DOHH2 (cell line): ENCODE measurements at regions not wholly inside any gene's neighbourhood (a gene's known extent, or its start where the extent isn't known, plus 50 kb on each side); places are given as distances from the start of the nearest gene placed in this dataset.

Experiments used
- H3F3A ChIP-seq: fragments of 200-600 bp; sonication (generic), shearing (Covaris generic); 2 replicates; pipeline ENCODE4 v1.6.0; 2016; ENCODE audit warnings: antibody characterized with exemption, mild to moderate bottlenecking; ENCODE audit not compliant: control insufficient read depth, insufficient read depth
- H3K27ac ChIP-seq: fragments of 200-600 bp; sonication (generic); 2 replicates; pipeline ENCODE4 v1.5.1; 2014; ENCODE audit warnings: low read depth, mild to moderate bottlenecking, low read length, moderate library complexity
- H3K27me3 ChIP-seq: fragments of 200-600 bp; sonication (generic); 2 replicates; pipeline ENCODE4 v1.6.1; 2014; ENCODE audit warnings: mild to moderate bottlenecking, low read length, mixed read lengths; ENCODE audit not compliant: control insufficient read depth
- H3K36me3 ChIP-seq: fragments of 200-600 bp; sonication (generic); 2 replicates; pipeline ENCODE4 v1.6.1; 2014; ENCODE audit warnings: mild to moderate bottlenecking, low read length, moderate library complexity, mixed read lengths; ENCODE audit not compliant: control insufficient read depth
- H3K4me1 ChIP-seq: fragments of 200-600 bp; sonication (generic); 2 replicates; pipeline ENCODE4 v1.6.1; 2014; ENCODE audit warnings: mild to moderate bottlenecking, low read length, mixed read lengths; ENCODE audit not compliant: control insufficient read depth
- H3K4me2 ChIP-seq: fragments of 200-600 bp; sonication (generic); 2 replicates; pipeline ENCODE4 v1.6.0; 2014; ENCODE audit warnings: mild to moderate bottlenecking, low read length, moderate library complexity
- H3K4me3 ChIP-seq: fragments of 200-600 bp; sonication (generic); 2 replicates; pipeline ENCODE4 v1.5.1; 2014; ENCODE audit warnings: mild to moderate bottlenecking, low read length, mixed read lengths
- H3K79me2 ChIP-seq: fragments of 200-600 bp; sonication (generic); 2 replicates; pipeline ENCODE4 v1.6.1; 2014; ENCODE audit warnings: mild to moderate bottlenecking, low read length, mixed read lengths; ENCODE audit not compliant: control insufficient read depth
- H3K9me2 ChIP-seq: fragments of 200-600 bp; sonication (generic); replicated peaks from 2 replicates; pipeline ENCODE4 v1.6.1; 2014; ENCODE audit warnings: mild to moderate bottlenecking, low read length, mixed read lengths; ENCODE audit not compliant: control insufficient read depth
- H3K9me3 ChIP-seq: fragments of 200-600 bp; sonication (generic); 2 replicates; pipeline ENCODE4 v1.6.1; 2014; ENCODE audit warnings: antibody characterized with exemption, low read length, mixed read lengths; ENCODE audit not compliant: control insufficient read depth, insufficient read depth
- H4K20me1 ChIP-seq: fragments of 200-600 bp; sonication (generic); 2 replicates; pipeline ENCODE4 v1.6.0; 2014; ENCODE audit warnings: low read depth, mild to moderate bottlenecking, antibody characterized with exemption, low read length, moderate library complexity; ENCODE audit not compliant: control insufficient read depth, insufficient read depth
- CTCF ChIP-seq: fragments of 200-600 bp; sonication (generic); IDR thresholded peaks from one replicate; pipeline ENCODE4 v1.5.1; 2014; ENCODE audit warnings: antibody characterized with exemption, mild to moderate bottlenecking, low read depth, low read length; ENCODE audit not compliant: poor library complexity, severe bottlenecking
- EZH2phosphoT487 ChIP-seq: fragments of 200-600 bp; sonication (generic); IDR thresholded peaks from 2 replicates; pipeline ENCODE4 v1.6.1; 2017; ENCODE audit warnings: borderline replicate concordance, mild to moderate bottlenecking, antibody characterized with exemption, low read length, moderate library complexity, mixed read lengths

DNA sequence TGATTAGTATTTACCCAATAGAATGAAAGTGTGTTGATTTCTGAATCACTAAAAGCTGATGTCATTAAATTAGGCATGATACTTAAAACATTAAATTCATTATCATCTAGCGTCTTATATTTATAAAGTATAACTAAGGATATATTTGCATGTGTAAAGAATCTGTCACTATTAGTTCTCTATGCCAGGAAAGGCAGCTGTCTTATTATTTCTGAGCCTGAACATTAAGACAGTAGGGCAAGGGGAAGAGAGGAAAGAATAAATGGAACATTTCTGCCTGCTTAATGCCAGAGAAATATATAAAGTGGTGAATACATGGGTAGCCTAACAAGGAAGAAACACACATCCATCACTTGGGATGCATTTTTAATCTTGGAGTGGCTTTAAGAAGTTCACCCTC, 965.1 kb upstream of the TMEM132C start:
- Histone ChIP-seq H3F3A (no peaks in the 10 kb centered on the region), H3K4me2 (no peak overlapping the region), H3K9me3 (no peaks in the 10 kb centered on the region), H3K36me3 (no peaks in the 10 kb centered on the region), H3K27ac (no peak overlapping the region), H4K20me1 (no peaks in the 10 kb centered on the region), H3K9me2 (no peaks in the 10 kb centered on the region), H3K79me2 (no peaks in the 10 kb centered on the region), H3K4me3 (no peak overlapping the region), H3K27me3 (no peaks in the 10 kb centered on the region), H3K4me1 (no peaks in the 10 kb centered on the region)
- TF ChIP-seq EZH2phosphoT487 (no peak), CTCF (no peak)

- Histone ChIP-seq H3K4me3 (no peak overlapping the region), H3K27me3 (no peaks in the 10 kb centered on the region), H3K27ac (no peak overlapping the region), H3K9me2 (no peaks in the 10 kb centered on the region), H3F3A (no peaks in the 10 kb centered on the region), H3K4me1 (no peaks in the 10 kb centered on the region), H3K79me2 (no peaks in the 10 kb centered on the region), H4K20me1 (no peaks in the 10 kb centered on the region), H3K36me3 (no peaks in the 10 kb centered on the region), H3K9me3 (no peaks in the 10 kb centered on the region), H3K4me2 (no peak overlapping the region)
- no peak for TF ChIP-seq CTCF
- TF ChIP-seq EZH2phosphoT487 = no peak
Observed at GRCh38 chr12:127304751-127305725, 961.9 kb upstream of the TMEM132C start.

DNA sequence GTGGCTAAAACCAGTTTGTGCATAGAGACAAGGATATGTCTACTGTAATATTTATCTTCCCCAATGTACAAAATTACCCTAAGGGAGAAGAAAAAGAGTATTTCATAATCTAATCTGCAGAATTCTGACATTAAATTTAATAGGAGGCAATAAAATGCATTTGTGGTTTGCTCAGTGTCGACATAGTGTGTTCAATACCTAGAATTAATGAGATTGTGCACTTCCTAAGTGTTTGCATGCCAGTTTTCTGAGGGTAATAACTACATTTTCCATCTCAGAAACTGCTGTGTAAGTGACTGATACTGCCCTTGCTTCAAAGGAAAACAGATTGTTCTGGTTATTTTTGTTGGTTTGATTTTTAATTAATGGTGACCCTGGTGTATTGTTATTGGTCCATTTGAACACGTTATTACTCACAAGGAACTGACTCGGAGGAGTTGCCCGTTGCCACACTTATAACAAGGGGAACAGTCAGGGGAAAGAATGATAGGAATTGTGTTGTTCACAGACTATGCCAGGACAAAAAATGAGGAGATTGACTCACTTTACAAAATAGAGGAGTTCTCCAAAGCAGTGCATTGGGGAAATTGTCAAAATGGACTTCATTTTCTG, 960.3 kb upstream of the TMEM132C start:
- no peaks in the 10 kb centered on the region for H3F3A ChIP-seq
- TF ChIP-seq CTCF (no peak), EZH2phosphoT487 (no peak)
- H3K36me3 ChIP-seq = no peaks in the 10 kb centered on the region
- no peaks in the 10 kb centered on the region for H3K79me2 ChIP-seq
- no peaks in the 10 kb centered on the region for H3K9me2 ChIP-seq
- no peaks in the 10 kb centered on the region for H3K9me3 ChIP-seq
- no peaks in the 10 kb centered on the region for H4K20me1 ChIP-seq
- H3K27ac ChIP-seq = no peak overlapping the region
- no peak overlapping the region for H3K4me2 ChIP-seq
- no peaks in the 10 kb centered on the region for H3K4me1 ChIP-seq
- H3K4me3 ChIP-seq = no peak overlapping the region
- no peaks in the 10 kb centered on the region for H3K27me3 ChIP-seq
